HEK293 (cell line): ENCODE measurements at regions not wholly inside any gene's neighbourhood (a gene's known extent, or its start where the extent isn't known, plus 50 kb on each side); places are given as distances from the start of the nearest gene placed in this dataset.

Experiments used
- FEZF1 ChIP-seq: fragments of 450-650 bp; formaldehyde crosslinking; IDR thresholded peaks from 2 replicates; pipeline ENCODE4 v1.5.1; 2016; ENCODE audit warnings: missing biosample characterization, missing genetic modification characterization
- SALL2 ChIP-seq: fragments of 450-650 bp; formaldehyde crosslinking; IDR thresholded peaks from 2 replicates; pipeline ENCODE4 v1.5.0; 2017; ENCODE audit warnings: missing biosample characterization, mild to moderate bottlenecking, missing genetic modification characterization, borderline replicate concordance
- TCF7L2 ChIP-seq: IDR thresholded peaks from 2 replicates; pipeline ENCODE4 v1.6.1; 2011; ENCODE audit warnings: low read depth, mild to moderate bottlenecking, inconsistent platforms, low read length, moderate library complexity, borderline replicate concordance
- ZBTB7A ChIP-seq: fragments of 450-650 bp; formaldehyde crosslinking; IDR thresholded peaks from 2 replicates; pipeline ENCODE4 v1.5.1; 2016; ENCODE audit warnings: low read depth, missing biosample characterization, missing genetic modification characterization
- ZNF175 ChIP-seq: fragments of 450-650 bp; formaldehyde crosslinking; IDR thresholded peaks from 2 replicates; pipeline ENCODE4 v1.5.1; 2016; ENCODE audit warnings: missing biosample characterization, missing genetic modification characterization
- ZNF274 ChIP-seq, 2 experiments: fragments of 200-500 bp in 1 of 2; fragments of 450-650 bp in 1 of 2; sonication (Bioruptor generic) in 1 of 2; formaldehyde crosslinking in 1 of 2; IDR thresholded peaks; 2 replicates each; pipeline versions ENCODE4 v1.5.1 to v1.6.1; 2014 to 2016; ENCODE audit warnings: borderline replicate concordance in 1 of 2, inconsistent platforms in 1 of 2, low read length in 1 of 2, missing biosample characterization in 1 of 2, missing genetic modification characterization in 1 of 2
- ZNF335 ChIP-seq: fragments of 450-650 bp; formaldehyde crosslinking; conservative IDR thresholded peaks from 2 replicates; pipeline ENCODE4 v1.5.1; 2016; ENCODE audit warnings: missing biosample characterization, missing genetic modification characterization
- ZNF341 ChIP-seq: fragments of 450-650 bp; formaldehyde crosslinking; IDR thresholded peaks from 2 replicates; pipeline ENCODE4; 2016; ENCODE audit warnings: low read depth, missing biosample characterization, missing genetic modification characterization
- ZNF404 ChIP-seq: fragments of 450-650 bp; formaldehyde crosslinking; IDR thresholded peaks from 2 replicates; pipeline ENCODE4 v1.5.1; 2017; ENCODE audit warnings: missing biosample characterization, missing genetic modification characterization
- ZNF529 ChIP-seq: fragments of 450-650 bp; formaldehyde crosslinking; IDR thresholded peaks from 2 replicates; pipeline ENCODE4 v1.5.1; 2017; ENCODE audit warnings: missing genetic modification characterization, missing biosample characterization; ENCODE audit not compliant: insufficient replicate concordance
- TF ChIP-seq, protein P1 (sequence below): fragments of 450-650 bp; formaldehyde crosslinking; IDR thresholded peaks from 2 replicates; pipeline ENCODE4 v1.5.1; 2017; ENCODE audit warnings: missing biosample characterization, missing genetic modification characterization
- TF ChIP-seq, protein P2 (sequence below): fragments of 450-650 bp; formaldehyde crosslinking; IDR thresholded peaks from 2 replicates; pipeline ENCODE4 v1.5.1; 2016; ENCODE audit warnings: missing biosample characterization, missing genetic modification characterization
- TF ChIP-seq, protein P3 (sequence below): fragments of 450-650 bp; IDR thresholded peaks from 2 replicates; pipeline ENCODE4 v1.5.1; 2018; ENCODE audit warnings: missing biosample characterization, missing genetic modification characterization

DNA sequence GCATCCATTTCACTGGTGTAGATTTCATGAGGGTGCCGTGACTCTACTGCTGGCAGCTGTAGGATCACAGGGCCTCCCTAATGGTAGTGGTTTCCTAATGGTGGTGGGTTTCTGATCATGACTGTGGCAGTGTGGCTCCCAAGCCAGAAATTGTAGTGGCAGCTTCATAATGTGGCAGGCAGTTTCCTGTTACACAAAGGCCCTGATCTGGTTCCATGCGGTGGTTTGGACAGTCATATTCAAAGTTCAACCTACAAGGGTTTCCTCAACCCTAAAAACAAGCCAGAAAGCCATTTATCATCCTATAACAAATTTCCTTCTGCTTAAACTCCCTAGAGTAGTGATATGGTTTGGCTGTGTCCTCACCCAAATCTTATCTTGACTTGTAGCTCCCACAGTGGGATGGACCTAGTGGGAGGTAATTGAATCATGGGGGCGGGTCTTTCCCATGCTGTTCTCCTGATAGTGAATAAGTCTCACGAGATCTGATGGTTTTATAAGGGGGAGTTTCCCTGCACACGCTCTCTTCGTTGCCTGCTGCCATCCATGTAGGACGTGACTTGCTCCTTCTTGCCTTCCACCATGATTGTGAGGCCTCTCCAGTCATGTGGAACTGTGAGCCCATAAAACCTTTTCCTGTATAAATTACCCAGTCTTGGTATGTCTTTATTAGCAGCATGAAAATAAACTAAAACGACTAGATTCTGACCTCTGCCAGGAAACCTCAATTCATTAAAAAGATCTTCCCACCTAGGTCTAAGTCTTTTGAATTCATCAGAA is 257.1 kb downstream of the EFCAB11 start:
- TF ChIP-seq, protein P1, sequence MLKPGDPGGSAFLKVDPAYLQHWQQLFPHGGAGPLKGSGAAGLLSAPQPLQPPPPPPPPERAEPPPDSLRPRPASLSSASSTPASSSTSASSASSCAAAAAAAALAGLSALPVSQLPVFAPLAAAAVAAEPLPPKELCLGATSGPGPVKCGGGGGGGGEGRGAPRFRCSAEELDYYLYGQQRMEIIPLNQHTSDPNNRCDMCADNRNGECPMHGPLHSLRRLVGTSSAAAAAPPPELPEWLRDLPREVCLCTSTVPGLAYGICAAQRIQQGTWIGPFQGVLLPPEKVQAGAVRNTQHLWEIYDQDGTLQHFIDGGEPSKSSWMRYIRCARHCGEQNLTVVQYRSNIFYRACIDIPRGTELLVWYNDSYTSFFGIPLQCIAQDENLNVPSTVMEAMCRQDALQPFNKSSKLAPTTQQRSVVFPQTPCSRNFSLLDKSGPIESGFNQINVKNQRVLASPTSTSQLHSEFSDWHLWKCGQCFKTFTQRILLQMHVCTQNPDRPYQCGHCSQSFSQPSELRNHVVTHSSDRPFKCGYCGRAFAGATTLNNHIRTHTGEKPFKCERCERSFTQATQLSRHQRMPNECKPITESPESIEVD (tag by site-specific recombination) = no peak
- TF ChIP-seq, protein P2, sequence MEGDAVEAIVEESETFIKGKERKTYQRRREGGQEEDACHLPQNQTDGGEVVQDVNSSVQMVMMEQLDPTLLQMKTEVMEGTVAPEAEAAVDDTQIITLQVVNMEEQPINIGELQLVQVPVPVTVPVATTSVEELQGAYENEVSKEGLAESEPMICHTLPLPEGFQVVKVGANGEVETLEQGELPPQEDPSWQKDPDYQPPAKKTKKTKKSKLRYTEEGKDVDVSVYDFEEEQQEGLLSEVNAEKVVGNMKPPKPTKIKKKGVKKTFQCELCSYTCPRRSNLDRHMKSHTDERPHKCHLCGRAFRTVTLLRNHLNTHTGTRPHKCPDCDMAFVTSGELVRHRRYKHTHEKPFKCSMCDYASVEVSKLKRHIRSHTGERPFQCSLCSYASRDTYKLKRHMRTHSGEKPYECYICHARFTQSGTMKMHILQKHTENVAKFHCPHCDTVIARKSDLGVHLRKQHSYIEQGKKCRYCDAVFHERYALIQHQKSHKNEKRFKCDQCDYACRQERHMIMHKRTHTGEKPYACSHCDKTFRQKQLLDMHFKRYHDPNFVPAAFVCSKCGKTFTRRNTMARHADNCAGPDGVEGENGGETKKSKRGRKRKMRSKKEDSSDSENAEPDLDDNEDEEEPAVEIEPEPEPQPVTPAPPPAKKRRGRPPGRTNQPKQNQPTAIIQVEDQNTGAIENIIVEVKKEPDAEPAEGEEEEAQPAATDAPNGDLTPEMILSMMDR = no peak
- no peak for TF ChIP-seq ZBTB7A (tag by site-specific recombination)
- no peak for TF ChIP-seq ZNF274 (IDR thresholded peaks at IDR 0.05; ENCODE audit: low read length)
- TF ChIP-seq ZNF274 (tag by site-specific recombination; IDR thresholded peaks at IDR 0.05; ENCODE audit: borderline replicate concordance) = no peak
- TF ChIP-seq ZNF175 (tag by site-specific recombination) = no peak
- no peak for TF ChIP-seq ZNF404 (tag by site-specific recombination)
- no peak for TF ChIP-seq FEZF1 (tag by site-specific recombination)
- TF ChIP-seq ZNF529 (tag by site-specific recombination) = no peak
- TF ChIP-seq ZNF341 (tag by site-specific recombination) = no peak
- TF ChIP-seq, protein P3, sequence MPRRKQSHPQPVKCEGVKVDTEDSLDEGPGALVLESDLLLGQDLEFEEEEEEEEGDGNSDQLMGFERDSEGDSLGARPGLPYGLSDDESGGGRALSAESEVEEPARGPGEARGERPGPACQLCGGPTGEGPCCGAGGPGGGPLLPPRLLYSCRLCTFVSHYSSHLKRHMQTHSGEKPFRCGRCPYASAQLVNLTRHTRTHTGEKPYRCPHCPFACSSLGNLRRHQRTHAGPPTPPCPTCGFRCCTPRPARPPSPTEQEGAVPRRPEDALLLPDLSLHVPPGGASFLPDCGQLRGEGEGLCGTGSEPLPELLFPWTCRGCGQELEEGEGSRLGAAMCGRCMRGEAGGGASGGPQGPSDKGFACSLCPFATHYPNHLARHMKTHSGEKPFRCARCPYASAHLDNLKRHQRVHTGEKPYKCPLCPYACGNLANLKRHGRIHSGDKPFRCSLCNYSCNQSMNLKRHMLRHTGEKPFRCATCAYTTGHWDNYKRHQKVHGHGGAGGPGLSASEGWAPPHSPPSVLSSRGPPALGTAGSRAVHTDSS (tag by site-specific recombination) = no peak
- TF ChIP-seq TCF7L2 = no peak
- TF ChIP-seq SALL2 (tag by site-specific recombination) = no peak
- no peak for TF ChIP-seq ZNF335
